Kasumi-1 (cell line): ENCODE measurements at regions not wholly inside any gene's neighbourhood (a gene's known extent, or its start where the extent isn't known, plus 50 kb on each side); places are given as distances from the start of the nearest gene placed in this dataset.

ENCODE experiments used
- DNase-seq, 2 experiments: peaks; one replicate each; lab custom pipeline; 2025; lab: John Stamatoyannopoulos, UW

GRCh38 chr10:36700123-36700522, 425.3 kb upstream of the ANKRD30A start:
- no peak for DNase-seq

GRCh38 chr10:36692759-36693158, 432.6 kb upstream of the ANKRD30A start:
- DNase-seq: no peak

GRCh38 chr10:36688717-36689116, 436.7 kb upstream of the ANKRD30A start:
- DNase-seq: no peak

- DNase-seq: no peak
Measured at GRCh38 chr10:36683421-36683820, 442.0 kb upstream of the ANKRD30A start.

GRCh38 chr10:36681751-36682632, 443.4 kb upstream of the ANKRD30A start:
- no peak for DNase-seq

GRCh38 chr10:36679554-36679953, 445.8 kb upstream of the ANKRD30A start:
- DNase-seq: no peak

GRCh38 chr10:36677431-36677768, 448.0 kb upstream of the ANKRD30A start:
- no peak for DNase-seq

- peak; percentile 17 to 44 for DNase-seq
Measured at GRCh38 chr10:36676756-36677430, 448.5 kb upstream of the ANKRD30A start.

GRCh38 chr10:36676321-36676720, 449.1 kb upstream of the ANKRD30A start:
- no peak for DNase-seq

GRCh38 chr10:36675458-36675880, 449.9 kb upstream of the ANKRD30A start:
- DNase-seq: no peak

GRCh38 chr10:36671607-36672006, 453.8 kb upstream of the ANKRD30A start:
- DNase-seq: no peak

- DNase-seq: no peak
Measured at GRCh38 chr10:36670621-36671402, 454.6 kb upstream of the ANKRD30A start.

GRCh38 chr10:36669615-36670352, 455.6 kb upstream of the ANKRD30A start:
- DNase-seq: no peak

GRCh38 chr10:36666451-36666850, 458.9 kb upstream of the ANKRD30A start:
- no peak for DNase-seq

- no peak for DNase-seq
Measured at GRCh38 chr10:36662571-36662970, 462.8 kb upstream of the ANKRD30A start.

GRCh38 chr10:36650274-36650673, 475.1 kb upstream of the ANKRD30A start:
- no peak for DNase-seq

- no peak for DNase-seq
Measured at GRCh38 chr10:36647540-36647939, 477.9 kb upstream of the ANKRD30A start.

- no peak for DNase-seq
Measured at GRCh38 chr10:36640626-36641025, 484.8 kb upstream of the ANKRD30A start.

GRCh38 chr10:36638462-36639155, 486.8 kb upstream of the ANKRD30A start:
- no peak for DNase-seq

GRCh38 chr10:36636879-36637278, 488.5 kb upstream of the ANKRD30A start:
- no peak for DNase-seq

- DNase-seq: no peak
Measured at GRCh38 chr10:36636285-36636839, 489.0 kb upstream of the ANKRD30A start.
